Liver (tissue), 8 donors: ENCODE measurements at regions not wholly inside any gene's neighbourhood (a gene's known extent, or its start where the extent isn't known, plus 50 kb on each side); places are given as distances from the start of the nearest gene placed in this dataset.

Experiments used
- DNase-seq: peaks from one replicate; pipeline ENCODE4 v3.0.0-alpha.2; 2017; ENCODE audit warnings: low spot score
- H3K27ac ChIP-seq, 2 donors: one replicate each; pipeline ENCODE4 v1.7.0; 2013; ENCODE audit warnings: inconsistent platforms in 2 of 2, low read length in 2 of 2, control low read depth in 1 of 2, low read depth in 1 of 2, mild to moderate bottlenecking in 1 of 2
- H3K27me3 ChIP-seq, 4 donors: one replicate each; pipeline versions ENCODE4 v1.6.1 to v1.7.0; 2013; ENCODE audit warnings: low read length in 3 of 4, inconsistent platforms in 1 of 4, mild to moderate bottlenecking in 1 of 4, moderate library complexity in 1 of 4; ENCODE audit not compliant: control insufficient read depth in 4 of 4, insufficient read depth in 4 of 4
- H3K36me3 ChIP-seq, 4 donors: one replicate each; pipeline versions ENCODE4 v1.6.1 to v1.7.0; 2013; ENCODE audit warnings: low read length in 3 of 4, mild to moderate bottlenecking in 3 of 4, low read depth in 1 of 4, moderate library complexity in 1 of 4; ENCODE audit not compliant: control insufficient read depth in 4 of 4, insufficient read depth in 3 of 4
- H3K4me1 ChIP-seq, 4 donors: one replicate each; pipeline versions ENCODE4 v1.6.1 to v1.7.0; 2013; ENCODE audit warnings: low read length in 3 of 4, mild to moderate bottlenecking in 3 of 4, moderate library complexity in 1 of 4; ENCODE audit not compliant: control insufficient read depth in 4 of 4, insufficient read depth in 4 of 4
- H3K4me3 ChIP-seq, 3 donors: one replicate each; pipeline versions ENCODE4 v1.6.1 to v1.7.0; 2013; ENCODE audit warnings: low read length in 3 of 3, control low read depth in 1 of 3, low read depth in 1 of 3, mild to moderate bottlenecking in 1 of 3
- H3K9ac ChIP-seq, 2 donors: one replicate each; pipeline ENCODE4 v1.7.0; 2013; ENCODE audit warnings: low read length in 2 of 2, mild to moderate bottlenecking in 2 of 2, moderate library complexity in 2 of 2, control low read depth in 1 of 2, low read depth in 1 of 2
- H3K9me3 ChIP-seq, 4 donors: one replicate each; pipeline versions ENCODE4 v1.6.1 to v1.7.0; 2013; ENCODE audit warnings: low read length in 3 of 4; ENCODE audit not compliant: control insufficient read depth in 4 of 4
- ATF3 ChIP-seq: IDR thresholded peaks from 2 replicates; pipeline ENCODE4 v1.6.1; 2016; ENCODE audit warnings: antibody characterized with exemption
- CTCF ChIP-seq: fragments of 150-350 bp; IDR thresholded peaks from 2 replicates; pipeline ENCODE4 v1.5.1; 2017; ENCODE audit warnings: improper control_type of control experiment, low read depth, low read length; ENCODE audit not compliant: missing input control
- EGR1 ChIP-seq, 2 donors: IDR thresholded peaks; 2 replicates each; pipeline ENCODE4 v1.6.1; 2016 to 2018; ENCODE audit warnings: antibody characterized with exemption in 2 of 2, low read depth in 2 of 2
- FOXA1 ChIP-seq: IDR thresholded peaks from 2 replicates; pipeline ENCODE4 v1.6.1; 2016; ENCODE audit warnings: antibody characterized with exemption
- FOXA2 ChIP-seq: IDR thresholded peaks from 2 replicates; pipeline ENCODE4 v1.6.1; 2016; ENCODE audit warnings: antibody characterized with exemption
- GABPA ChIP-seq, 2 donors: IDR thresholded peaks in 1 of 2; conservative IDR thresholded peaks in 1 of 2; 2 replicates each; pipeline ENCODE4 v1.6.1; 2016; ENCODE audit warnings: antibody characterized with exemption in 2 of 2, mild to moderate bottlenecking in 1 of 2, moderate library complexity in 1 of 2
- HNF4A ChIP-seq, 2 donors: conservative IDR thresholded peaks; 2 replicates each; pipeline ENCODE4 v1.6.1; 2016; ENCODE audit warnings: antibody characterized with exemption in 2 of 2, mild to moderate bottlenecking in 2 of 2
- HNF4G ChIP-seq: IDR thresholded peaks from 2 replicates; pipeline ENCODE4 v1.6.1; 2016; ENCODE audit warnings: antibody characterized with exemption
- JUND ChIP-seq, 2 donors: IDR thresholded peaks; 2 replicates each; pipeline ENCODE4 v1.6.1; 2016; ENCODE audit warnings: antibody characterized with exemption in 2 of 2
- MAX ChIP-seq: IDR thresholded peaks from 2 replicates; pipeline ENCODE4 v1.6.1; 2016; ENCODE audit warnings: antibody characterized with exemption
- NR2F2 ChIP-seq: IDR thresholded peaks from 2 replicates; pipeline ENCODE4 v1.6.1; 2016; ENCODE audit warnings: antibody characterized with exemption
- RAD21 ChIP-seq, 2 donors: IDR thresholded peaks; 2 replicates each; pipeline ENCODE4 v1.6.1; 2016; ENCODE audit warnings: antibody characterized with exemption in 2 of 2, mild to moderate bottlenecking in 2 of 2
- RXRA ChIP-seq, 2 donors: IDR thresholded peaks; 2 replicates each; pipeline ENCODE4 v1.6.1; 2017 to 2018; ENCODE audit warnings: antibody characterized with exemption in 2 of 2, mild to moderate bottlenecking in 1 of 2
- SP1 ChIP-seq: IDR thresholded peaks from 2 replicates; pipeline ENCODE4 v1.6.1; 2018; ENCODE audit warnings: antibody characterized with exemption, mild to moderate bottlenecking
- TAF1 ChIP-seq: conservative IDR thresholded peaks from 2 replicates; pipeline ENCODE4 v1.6.1; 2016; ENCODE audit warnings: antibody characterized with exemption, mild to moderate bottlenecking
- YY1 ChIP-seq: IDR thresholded peaks from 2 replicates; pipeline ENCODE4 v1.6.1; 2016; ENCODE audit warnings: antibody characterized with exemption, mild to moderate bottlenecking
- whole genome bisulfite sequencing: extraction: QIAGEN DNeasy Blood & Tissue Kit; methylation state at CpG from one replicate; pipeline ENCODE4 v1.1.7; 2013; 5-methylcytosine and 5-hydroxymethylcytosine counted together
- TF ChIP-seq, protein P1 (sequence below): IDR thresholded peaks from 2 replicates; pipeline ENCODE4 v1.6.1; 2016; ENCODE audit warnings: antibody characterized with exemption
- TF ChIP-seq, protein P2 (sequence below): IDR thresholded peaks from 2 replicates; pipeline ENCODE4 v1.6.1; 2016; ENCODE audit warnings: antibody characterized with exemption, mild to moderate bottlenecking
- donor health status: healthy.
- donor health status: healthy.
- donor health status: healthy.
- donor health status: healthy.
- donor health status: healthy.

DNA sequence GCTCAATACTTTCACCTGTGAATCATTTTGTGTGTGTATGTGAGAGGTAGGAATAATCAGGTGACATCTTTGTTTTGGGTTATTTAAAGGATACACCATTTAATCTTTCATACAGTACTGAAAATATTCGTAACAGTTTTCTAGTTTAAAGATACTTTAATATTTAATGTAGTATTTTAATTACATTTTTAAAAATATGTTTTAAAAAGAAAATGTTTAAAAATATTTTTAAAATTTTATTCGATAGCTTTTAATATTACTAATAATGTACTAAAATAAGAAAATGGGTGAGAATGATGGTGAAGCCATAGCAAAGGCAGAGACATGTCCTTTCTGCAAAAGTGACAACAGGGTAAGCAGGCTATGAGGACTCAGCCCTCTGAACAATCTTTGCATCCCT, 56.3 kb upstream of the MEF2C start:
- H3K27ac ChIP-seq: no peak overlapping the region
- no peak for TF ChIP-seq HNF4A (conservative IDR thresholded peaks at IDR 0.05)
- no peak for TF ChIP-seq FOXA1
- TF ChIP-seq HNF4G: no peak
- TF ChIP-seq EGR1 (IDR thresholded peaks at IDR 0.05; ENCODE audit: low read depth in 2 of 2): no peak
- TF ChIP-seq CTCF: no peak
- no peak for TF ChIP-seq GABPA (IDR thresholded peaks at IDR 0.05 in 1 of 2, conservative IDR thresholded peaks at IDR 0.05 in 1 of 2)
- TF ChIP-seq MAX: no peak
- no peak for TF ChIP-seq YY1
- no peak for TF ChIP-seq ATF3
- no peak for TF ChIP-seq JUND (IDR thresholded peaks at IDR 0.05)
- TF ChIP-seq, protein P1, sequence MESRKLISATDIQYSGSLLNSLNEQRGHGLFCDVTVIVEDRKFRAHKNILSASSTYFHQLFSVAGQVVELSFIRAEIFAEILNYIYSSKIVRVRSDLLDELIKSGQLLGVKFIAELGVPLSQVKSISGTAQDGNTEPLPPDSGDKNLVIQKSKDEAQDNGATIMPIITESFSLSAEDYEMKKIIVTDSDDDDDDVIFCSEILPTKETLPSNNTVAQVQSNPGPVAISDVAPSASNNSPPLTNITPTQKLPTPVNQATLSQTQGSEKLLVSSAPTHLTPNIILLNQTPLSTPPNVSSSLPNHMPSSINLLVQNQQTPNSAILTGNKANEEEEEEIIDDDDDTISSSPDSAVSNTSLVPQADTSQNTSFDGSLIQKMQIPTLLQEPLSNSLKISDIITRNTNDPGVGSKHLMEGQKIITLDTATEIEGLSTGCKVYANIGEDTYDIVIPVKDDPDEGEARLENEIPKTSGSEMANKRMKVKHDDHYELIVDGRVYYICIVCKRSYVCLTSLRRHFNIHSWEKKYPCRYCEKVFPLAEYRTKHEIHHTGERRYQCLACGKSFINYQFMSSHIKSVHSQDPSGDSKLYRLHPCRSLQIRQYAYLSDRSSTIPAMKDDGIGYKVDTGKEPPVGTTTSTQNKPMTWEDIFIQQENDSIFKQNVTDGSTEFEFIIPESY: no peak
- no peak for TF ChIP-seq FOXA2
- TF ChIP-seq RXRA (IDR thresholded peaks at IDR 0.05): no peak
- no peak for TF ChIP-seq SP1
- no peak for TF ChIP-seq RAD21 (IDR thresholded peaks at IDR 0.05)
- TF ChIP-seq, protein P2, sequence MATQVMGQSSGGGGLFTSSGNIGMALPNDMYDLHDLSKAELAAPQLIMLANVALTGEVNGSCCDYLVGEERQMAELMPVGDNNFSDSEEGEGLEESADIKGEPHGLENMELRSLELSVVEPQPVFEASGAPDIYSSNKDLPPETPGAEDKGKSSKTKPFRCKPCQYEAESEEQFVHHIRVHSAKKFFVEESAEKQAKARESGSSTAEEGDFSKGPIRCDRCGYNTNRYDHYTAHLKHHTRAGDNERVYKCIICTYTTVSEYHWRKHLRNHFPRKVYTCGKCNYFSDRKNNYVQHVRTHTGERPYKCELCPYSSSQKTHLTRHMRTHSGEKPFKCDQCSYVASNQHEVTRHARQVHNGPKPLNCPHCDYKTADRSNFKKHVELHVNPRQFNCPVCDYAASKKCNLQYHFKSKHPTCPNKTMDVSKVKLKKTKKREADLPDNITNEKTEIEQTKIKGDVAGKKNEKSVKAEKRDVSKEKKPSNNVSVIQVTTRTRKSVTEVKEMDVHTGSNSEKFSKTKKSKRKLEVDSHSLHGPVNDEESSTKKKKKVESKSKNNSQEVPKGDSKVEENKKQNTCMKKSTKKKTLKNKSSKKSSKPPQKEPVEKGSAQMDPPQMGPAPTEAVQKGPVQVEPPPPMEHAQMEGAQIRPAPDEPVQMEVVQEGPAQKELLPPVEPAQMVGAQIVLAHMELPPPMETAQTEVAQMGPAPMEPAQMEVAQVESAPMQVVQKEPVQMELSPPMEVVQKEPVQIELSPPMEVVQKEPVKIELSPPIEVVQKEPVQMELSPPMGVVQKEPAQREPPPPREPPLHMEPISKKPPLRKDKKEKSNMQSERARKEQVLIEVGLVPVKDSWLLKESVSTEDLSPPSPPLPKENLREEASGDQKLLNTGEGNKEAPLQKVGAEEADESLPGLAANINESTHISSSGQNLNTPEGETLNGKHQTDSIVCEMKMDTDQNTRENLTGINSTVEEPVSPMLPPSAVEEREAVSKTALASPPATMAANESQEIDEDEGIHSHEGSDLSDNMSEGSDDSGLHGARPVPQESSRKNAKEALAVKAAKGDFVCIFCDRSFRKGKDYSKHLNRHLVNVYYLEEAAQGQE: no peak
- no peak for TF ChIP-seq NR2F2
- no peak for TF ChIP-seq TAF1
- no peak for DNase-seq
- H3K4me3 ChIP-seq: no peak overlapping the region
- no peaks in the 10 kb centered on the region for H3K36me3 ChIP-seq
- no peaks in the 10 kb centered on the region for H3K9me3 ChIP-seq
- no peak overlapping the region for H3K9ac ChIP-seq
- WGBS: 87% methylated on average over 2 of the region's 2 CpGs
- no peaks in the 10 kb centered on the region for H3K27me3 ChIP-seq
- H3K4me1 ChIP-seq: no peaks in the 10 kb centered on the region

- Histone ChIP-seq H3K4me3 (no peak overlapping the region), H3K4me1 (no peaks in the 10 kb centered on the region), H3K9me3 (no peaks in the 10 kb centered on the region), H3K9ac (no peak overlapping the region), H3K27me3 (no peaks in the 10 kb centered on the region), H3K27ac (no peak overlapping the region), H3K36me3 (no peaks in the 10 kb centered on the region)
- DNase-seq: no peak
- WGBS: 45% methylated on average over 3 of the region's 3 CpGs
- TF ChIP-seq, protein P1: no peak
- TF ChIP-seq FOXA2 (no peak), TAF1 (no peak), HNF4G (no peak), GABPA (IDR thresholded peaks at IDR 0.05 in 1 of 2, conservative IDR thresholded peaks at IDR 0.05 in 1 of 2) (no peak), HNF4A (conservative IDR thresholded peaks at IDR 0.05) (no peak), RAD21 (IDR thresholded peaks at IDR 0.05) (no peak), NR2F2 (no peak), RXRA (IDR thresholded peaks at IDR 0.05) (no peak), YY1 (no peak)
Measured at GRCh38 chr5:88938488-88938887, 55.5 kb upstream of the MEF2C start.
